IPS-NIHi11 (cell line): ENCODE measurements at regions not wholly inside any gene's neighbourhood (a gene's known extent, or its start where the extent isn't known, plus 50 kb on each side); places are given as distances from the start of the nearest gene placed in this dataset.

Source experiments
- DNase-seq: peaks from one replicate; pipeline ENCODE4 v3.0.0; 2012; ENCODE audit warnings: mixed read lengths, low spot score

- DNase-seq = no peak
These were observed 976.9 kb upstream of the MBL2 start for GRCh38 chr10:53749439-53749838.

- DNase-seq = no peak
These were observed 975.7 kb upstream of the MBL2 start for GRCh38 chr10:53748319-53748718.

- peak; percentile 10 for DNase-seq
These were observed 972.2 kb upstream of the MBL2 start for GRCh38 chr10:53744746-53745145.

GRCh38 chr10:53744176-53744575 lies 971.6 kb upstream of the MBL2 start:
- DNase-seq = no peak

- no peak for DNase-seq
These were observed 964.5 kb upstream of the MBL2 start for GRCh38 chr10:53737132-53737531.

GRCh38 chr10:53726921-53727320 lies 954.3 kb upstream of the MBL2 start:
- DNase-seq = no peak

- no peak for DNase-seq
These were observed 952.0 kb upstream of the MBL2 start for GRCh38 chr10:53724581-53724980.

- no peak for DNase-seq
These were observed 947.1 kb upstream of the MBL2 start for GRCh38 chr10:53719658-53720057.

- DNase-seq = no peak
These were observed 943.6 kb upstream of the MBL2 start for GRCh38 chr10:53716156-53716555.

- no peak for DNase-seq
These were observed 940.8 kb upstream of the MBL2 start for GRCh38 chr10:53713431-53713830.

- no peak for DNase-seq
These were observed 929.9 kb upstream of the MBL2 start for GRCh38 chr10:53702489-53702888.

- no peak for DNase-seq
These were observed 928.6 kb upstream of the MBL2 start for GRCh38 chr10:53701213-53701612.

GRCh38 chr10:53700278-53700677 lies 927.7 kb upstream of the MBL2 start:
- no peak for DNase-seq

- DNase-seq = no peak
These were observed 927.1 kb upstream of the MBL2 start for GRCh38 chr10:53699684-53700083.

- DNase-seq = no peak
These were observed 926.6 kb upstream of the MBL2 start for GRCh38 chr10:53699231-53699630.

GRCh38 chr10:53697038-53697437 lies 924.5 kb upstream of the MBL2 start:
- DNase-seq = no peak

GRCh38 chr10:53690524-53691240 lies 918.1 kb upstream of the MBL2 start:
- no peak for DNase-seq

GRCh38 chr10:53687800-53688199 lies 915.2 kb upstream of the MBL2 start:
- DNase-seq = no peak

GRCh38 chr10:53682885-53683284 lies 910.3 kb upstream of the MBL2 start:
- no peak for DNase-seq

- DNase-seq = no peak
These were observed 909.9 kb upstream of the MBL2 start for GRCh38 chr10:53682458-53682857.

GRCh38 chr10:53679666-53680065 lies 907.1 kb upstream of the MBL2 start:
- DNase-seq = no peak

- DNase-seq = no peak
These were observed 902.6 kb upstream of the MBL2 start for GRCh38 chr10:53675177-53675576.

GRCh38 chr10:53667063-53667462 lies 894.5 kb upstream of the MBL2 start:
- no peak for DNase-seq

GRCh38 chr10:53664282-53665019 lies 891.9 kb upstream of the MBL2 start:
- DNase-seq = no peak
